Astrocyte of the spinal cord (primary cell): ENCODE measurements at regions not wholly inside any gene's neighbourhood (a gene's known extent, or its start where the extent isn't known, plus 50 kb on each side); places are given as distances from the start of the nearest gene placed in this dataset.

Source experiments
- DNase-seq: peaks from one replicate; pipeline ENCODE4 v3.0.0; 2011; ENCODE audit warnings: low read depth, low spot score
- H3K4me3 ChIP-seq: 2 replicates; pipeline ENCODE4 v1.5.1; 2011; ENCODE audit warnings: low read depth, mild to moderate bottlenecking, low read length, moderate library complexity
- in situ Hi-C: cut with HindIII; loops from 2 replicates; pipeline ENCODE4 v1.10.0; 2017; ENCODE audit warnings: low sequenced_read_pairs
- TF ChIP-seq, protein P1 (sequence below): IDR thresholded peaks from 2 replicates; pipeline ENCODE4 v1.5.1; 2012; ENCODE audit warnings: low read depth, mild to moderate bottlenecking, low read length, inconsistent platforms

DNA sequence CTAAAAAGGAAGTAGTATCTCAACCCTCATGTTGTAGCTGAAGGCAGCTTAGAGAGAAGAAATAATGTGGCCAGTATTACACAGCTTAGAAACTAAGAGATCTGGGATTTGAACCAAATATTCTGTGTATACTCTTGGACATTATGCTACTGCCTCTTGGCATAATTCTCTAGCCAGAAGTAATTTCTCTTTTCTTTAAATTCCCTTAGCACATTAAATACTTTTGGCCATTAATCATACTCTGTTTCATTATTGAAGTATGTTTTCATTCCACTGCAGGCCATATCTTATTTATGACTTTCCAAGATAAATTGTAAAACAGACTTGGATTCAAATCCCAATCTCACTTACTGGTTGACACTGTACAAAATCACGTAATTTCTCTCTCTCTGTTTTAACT is 181.3 kb upstream of the SPAG17 start:
- H3K4me3 ChIP-seq = no peak overlapping the region
- in situ Hi-C loops = no loop called here
- no peak for DNase-seq
- TF ChIP-seq, protein P1, sequence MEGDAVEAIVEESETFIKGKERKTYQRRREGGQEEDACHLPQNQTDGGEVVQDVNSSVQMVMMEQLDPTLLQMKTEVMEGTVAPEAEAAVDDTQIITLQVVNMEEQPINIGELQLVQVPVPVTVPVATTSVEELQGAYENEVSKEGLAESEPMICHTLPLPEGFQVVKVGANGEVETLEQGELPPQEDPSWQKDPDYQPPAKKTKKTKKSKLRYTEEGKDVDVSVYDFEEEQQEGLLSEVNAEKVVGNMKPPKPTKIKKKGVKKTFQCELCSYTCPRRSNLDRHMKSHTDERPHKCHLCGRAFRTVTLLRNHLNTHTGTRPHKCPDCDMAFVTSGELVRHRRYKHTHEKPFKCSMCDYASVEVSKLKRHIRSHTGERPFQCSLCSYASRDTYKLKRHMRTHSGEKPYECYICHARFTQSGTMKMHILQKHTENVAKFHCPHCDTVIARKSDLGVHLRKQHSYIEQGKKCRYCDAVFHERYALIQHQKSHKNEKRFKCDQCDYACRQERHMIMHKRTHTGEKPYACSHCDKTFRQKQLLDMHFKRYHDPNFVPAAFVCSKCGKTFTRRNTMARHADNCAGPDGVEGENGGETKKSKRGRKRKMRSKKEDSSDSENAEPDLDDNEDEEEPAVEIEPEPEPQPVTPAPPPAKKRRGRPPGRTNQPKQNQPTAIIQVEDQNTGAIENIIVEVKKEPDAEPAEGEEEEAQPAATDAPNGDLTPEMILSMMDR = no peak

DNA sequence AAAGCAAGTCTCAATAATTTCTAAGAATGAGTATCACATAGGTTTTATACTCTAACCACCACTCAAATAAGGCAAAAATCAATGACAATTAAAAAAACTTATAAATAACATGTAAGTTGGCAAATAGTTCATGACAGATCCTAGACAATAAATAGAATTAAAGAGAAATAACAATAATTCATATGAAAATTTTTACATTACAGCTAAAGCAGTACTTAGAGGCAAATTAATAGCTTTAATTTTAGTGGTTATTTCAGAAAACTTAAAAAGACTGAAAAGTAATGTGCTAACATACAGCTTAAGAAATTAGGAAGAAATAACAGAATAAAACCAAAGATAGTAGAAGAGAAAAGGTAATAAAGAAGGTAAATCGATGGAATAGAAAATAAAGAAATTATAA is 179.9 kb upstream of the SPAG17 start:
- no peak overlapping the region for H3K4me3 ChIP-seq
- in situ Hi-C loops = no loop called here
- no peak for DNase-seq
- TF ChIP-seq, protein P1 = no peak

DNA sequence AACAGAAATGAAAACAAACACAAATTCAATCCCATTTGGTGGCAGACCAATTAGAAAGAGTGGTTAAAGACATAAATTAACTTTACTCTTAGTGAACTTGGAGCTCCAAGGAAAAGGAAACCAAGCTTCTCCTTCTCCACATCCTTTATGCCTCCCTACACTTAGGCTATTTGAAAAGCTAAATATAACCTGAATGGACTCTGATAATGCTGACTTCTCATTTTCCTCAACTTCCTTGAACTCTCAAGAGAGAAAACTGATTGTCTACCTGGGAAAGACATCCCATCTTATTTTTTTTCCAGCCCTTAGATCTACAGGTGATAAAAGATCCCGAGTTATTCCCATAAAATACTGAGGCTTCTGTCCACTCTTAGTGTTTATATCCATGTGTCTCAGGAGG is 178.4 kb upstream of the SPAG17 start:
- DNase-seq = no peak
- H3K4me3 ChIP-seq = no peak overlapping the region
- in situ Hi-C loops = no loop called here
- TF ChIP-seq, protein P1 = no peak

DNA sequence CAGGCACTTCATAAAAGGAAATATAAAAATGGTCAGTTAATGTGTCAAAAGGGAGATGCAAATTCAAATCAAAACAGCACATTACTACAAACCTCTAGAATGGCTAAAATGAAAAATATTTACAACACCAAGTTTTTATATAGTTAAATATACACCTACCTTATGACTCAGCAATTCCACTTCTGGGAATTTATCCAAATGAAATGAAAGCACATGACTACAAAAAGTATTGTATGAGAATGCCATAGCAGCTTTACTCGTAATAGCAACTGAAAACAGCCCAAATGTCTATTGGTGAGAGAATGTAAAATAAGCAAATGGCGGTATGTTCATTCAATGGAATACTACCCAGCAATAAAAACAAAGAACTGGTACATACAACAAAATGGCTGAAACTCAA is 175.8 kb upstream of the SPAG17 start:
- TF ChIP-seq, protein P1 = no peak
- no peak overlapping the region for H3K4me3 ChIP-seq
- DNase-seq = peak; percentile 24
- in situ Hi-C loops = no loop called here

DNA sequence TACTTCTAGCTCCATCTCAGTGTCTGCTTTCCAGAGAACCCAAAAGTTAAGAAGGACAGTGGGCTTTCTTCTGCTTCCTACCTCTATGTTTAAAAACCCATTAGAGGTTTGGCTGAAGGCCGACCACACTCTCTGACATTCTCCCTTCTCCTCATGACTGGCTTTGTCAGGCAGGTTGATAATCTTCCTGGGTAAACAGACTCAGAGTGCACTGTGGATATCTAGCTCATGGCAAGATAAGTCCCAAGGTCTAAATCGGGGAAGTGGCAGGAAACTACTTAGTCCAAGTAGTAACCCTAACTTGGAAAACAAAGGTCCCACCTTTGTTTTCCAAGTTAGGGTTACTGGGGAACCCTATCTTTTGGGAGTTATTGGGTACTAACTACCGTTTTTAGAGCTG is 161.9 kb upstream of the SPAG17 start:
- in situ Hi-C loops = no loop called here
- DNase-seq = no peak
- no peak overlapping the region for H3K4me3 ChIP-seq
- TF ChIP-seq, protein P1 = no peak

DNA sequence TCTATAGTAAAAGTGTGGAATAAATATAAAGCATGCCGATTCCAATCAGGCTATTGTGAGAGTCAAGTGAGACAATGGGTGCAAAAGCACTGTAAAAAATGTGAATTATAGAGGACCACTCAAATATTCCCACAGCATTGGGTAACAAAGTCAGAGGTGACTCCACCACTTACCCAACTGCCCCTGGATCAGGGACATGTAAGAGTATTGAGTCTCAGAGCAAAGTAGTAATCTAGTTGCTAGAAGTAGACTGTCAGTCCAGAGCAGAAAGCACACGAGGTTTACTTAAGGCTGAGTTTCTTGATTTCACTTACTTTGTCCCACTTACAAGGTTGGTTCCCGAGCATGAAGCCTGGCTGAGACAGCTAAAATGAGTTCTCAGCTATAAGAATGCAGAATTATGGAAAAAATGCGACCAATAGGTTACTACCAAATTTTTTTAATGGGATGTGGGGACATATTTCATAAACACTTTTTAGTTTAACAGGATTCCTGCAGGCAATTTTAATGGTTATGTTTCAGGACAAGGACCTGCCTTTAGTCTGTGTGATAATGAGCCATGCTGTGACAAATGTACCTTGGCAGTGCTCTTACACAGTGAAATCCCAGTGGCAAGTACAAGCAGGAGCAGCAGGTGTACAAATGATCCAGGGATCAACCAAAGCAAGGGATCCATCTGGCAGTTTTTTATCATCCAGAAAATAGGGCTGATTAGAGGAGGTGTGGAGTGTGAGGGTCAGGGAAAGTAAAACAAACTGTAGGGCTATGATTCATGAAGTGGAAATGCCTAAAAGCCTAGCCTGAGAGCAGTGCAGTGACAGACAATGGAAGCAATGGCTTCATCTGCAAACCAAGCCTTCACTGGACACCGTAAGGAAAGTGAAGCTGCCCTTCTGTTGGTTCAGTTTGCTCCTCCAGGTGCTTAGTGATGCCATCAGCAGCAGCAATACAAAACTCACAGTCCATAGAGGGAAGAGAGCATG is 156.2 kb upstream of the SPAG17 start:
- TF ChIP-seq, protein P1 = no peak
- no peak for DNase-seq
- in situ Hi-C loops = no loop called here
- no peak overlapping the region for H3K4me3 ChIP-seq
